ENCODE measurements at regions not wholly inside any gene's neighbourhood (a gene's known extent, or its start where the extent isn't known, plus 50 kb on each side); places are given as distances from the start of the nearest gene placed in this dataset.

GRCh38 chr5:39826051-39826450, 401.3 kb upstream of the DAB2 start:
- no peak for TF ChIP-seq POLR2A (IDR thresholded peaks at IDR 0.05)
- TF ChIP-seq CTCF (IDR thresholded peaks at IDR 0.05), result no peak

All from heart left ventricle (tissue), 13 donors.